ENCODE measurements at regions not wholly inside any gene's neighbourhood (a gene's known extent, or its start where the extent isn't known, plus 50 kb on each side); places are given as distances from the start of the nearest gene placed in this dataset.

GRCh38 chr3:124557-125179, 71.9 kb upstream of the CHL1 start:
- Histone ChIP-seq H2BK120ac (ENCODE audit: insufficient read depth, low read length, poor library complexity) (no peak overlapping the region), H3K4me2 (ENCODE audit: low read length) (no peak overlapping the region), H3K27me3 (ENCODE audit: insufficient read depth, low read length) (no peaks in the 10 kb centered on the region), H3K36me3 (ENCODE audit: control insufficient read depth in 1 of 2, insufficient read depth in 2 of 2, low read length in 2 of 2) (no peaks in the 10 kb centered on the region), H3K4me1 (ENCODE audit: control insufficient read depth in 1 of 2, insufficient read depth in 2 of 2, low read length in 2 of 2) (no peaks in the 10 kb centered on the region), H3K9me3 (ENCODE audit: insufficient read depth, low read depth, low read length) (no peaks in the 10 kb centered on the region), H2AK5ac (ENCODE audit: low read length) (no peak overlapping the region), H3K4me3 (ENCODE audit: low read depth, low read length) (no peak overlapping the region), H3K27ac (ENCODE audit: low read depth, low read length) (no peak overlapping the region), H2AFZ (ENCODE audit: insufficient read depth, low read length, poor library complexity) (no peak overlapping the region), H3K79me1 (ENCODE audit: low read length) (no peaks in the 10 kb centered on the region), H4K12ac (ENCODE audit: low read depth, low read length) (no peak overlapping the region), H3K79me2 (ENCODE audit: control insufficient read depth, insufficient read depth, low read length, poor library complexity) (no peaks in the 10 kb centered on the region), H3K4ac (ENCODE audit: low read depth, low read length) (no peak overlapping the region), H3K18ac (ENCODE audit: low read length) (no peak overlapping the region), H3K23ac (ENCODE audit: low read length) (no peak overlapping the region), H3K14ac (ENCODE audit: low read length) (no peak overlapping the region), H4K8ac (ENCODE audit: low read depth, low read length) (no peak overlapping the region), H2BK5ac (ENCODE audit: low read depth, low read length, poor library complexity) (no peak overlapping the region), H3K9ac (ENCODE audit: low read length) (no peak overlapping the region), H4K91ac (ENCODE audit: low read depth, low read length) (no peak overlapping the region), H2BK12ac (ENCODE audit: low read length) (no peak overlapping the region)
- no CpG with 5 or more reads among the region's 1 CpG for WGBS (ENCODE audit: extremely low coverage, insufficient coverage, insufficient read length)
- peak in 1 of 2 donors; percentile 1 for DNase-seq

DNA sequence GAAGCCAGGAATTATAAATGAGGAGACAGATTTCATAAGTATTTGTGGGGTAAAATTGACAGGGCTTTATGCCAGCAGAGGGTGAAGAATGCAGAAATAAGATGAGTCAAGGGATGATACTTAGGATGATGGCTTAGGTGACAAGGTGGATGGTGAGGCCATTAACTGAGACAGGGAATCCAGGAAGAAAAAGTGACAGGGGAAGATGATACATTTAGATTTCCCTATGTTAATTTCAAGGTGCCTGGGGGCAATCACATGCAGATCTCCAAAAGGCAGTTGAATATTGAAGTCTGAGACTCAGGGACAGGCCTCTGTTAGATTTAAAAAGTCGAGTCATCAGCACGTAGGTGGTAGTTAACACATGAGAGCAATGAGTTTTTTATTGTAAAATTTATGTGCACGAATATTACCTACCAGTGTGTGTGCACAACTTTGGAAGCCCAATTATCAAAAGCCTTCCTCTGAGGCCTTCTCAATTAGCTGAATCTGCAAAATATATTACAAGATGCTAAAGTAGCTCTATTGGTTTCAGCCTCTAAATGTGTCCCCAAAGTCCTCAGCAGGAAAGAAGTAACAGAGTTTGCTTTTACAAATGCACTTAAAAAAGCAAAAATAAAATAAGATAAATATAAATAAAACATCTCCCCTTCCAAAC, 67.9 kb upstream of the CHL1 start:
- no CpG with 5 or more reads among the region's 3 CpGs for WGBS (ENCODE audit: extremely low coverage, insufficient coverage, insufficient read length)
- Histone ChIP-seq H3K9me3 (ENCODE audit: insufficient read depth, low read depth, low read length) (no peaks in the 10 kb centered on the region), H3K27ac (ENCODE audit: low read depth, low read length) (no peak overlapping the region), H3K23ac (ENCODE audit: low read length) (no peak overlapping the region), H3K14ac (ENCODE audit: low read length) (no peak overlapping the region), H2BK120ac (ENCODE audit: insufficient read depth, low read length, poor library complexity) (no peak overlapping the region), H3K4me2 (ENCODE audit: low read length) (no peak overlapping the region), H3K79me1 (ENCODE audit: low read length) (no peaks in the 10 kb centered on the region), H2BK12ac (ENCODE audit: low read length) (no peak overlapping the region), H3K4me3 (ENCODE audit: low read depth, low read length) (no peak overlapping the region), H2BK5ac (ENCODE audit: low read depth, low read length, poor library complexity) (no peak overlapping the region), H4K8ac (ENCODE audit: low read depth, low read length) (no peak overlapping the region), H3K27me3 (ENCODE audit: insufficient read depth, low read length) (no peaks in the 10 kb centered on the region), H3K36me3 (ENCODE audit: control insufficient read depth in 1 of 2, insufficient read depth in 2 of 2, low read length in 2 of 2) (no peaks in the 10 kb centered on the region), H3K4ac (ENCODE audit: low read depth, low read length) (no peak overlapping the region), H3K9ac (ENCODE audit: low read length) (no peak overlapping the region), H2AFZ (ENCODE audit: insufficient read depth, low read length, poor library complexity) (no peak overlapping the region), H3K18ac (ENCODE audit: low read length) (no peak overlapping the region), H4K91ac (ENCODE audit: low read depth, low read length) (no peak overlapping the region), H3K79me2 (ENCODE audit: control insufficient read depth, insufficient read depth, low read length, poor library complexity) (no peaks in the 10 kb centered on the region), H3K4me1 (ENCODE audit: control insufficient read depth in 1 of 2, insufficient read depth in 2 of 2, low read length in 2 of 2) (no peaks in the 10 kb centered on the region), H2AK5ac (ENCODE audit: low read length) (no peak overlapping the region), H4K12ac (ENCODE audit: low read depth, low read length) (no peak overlapping the region)
- DNase-seq: no peak

DNA sequence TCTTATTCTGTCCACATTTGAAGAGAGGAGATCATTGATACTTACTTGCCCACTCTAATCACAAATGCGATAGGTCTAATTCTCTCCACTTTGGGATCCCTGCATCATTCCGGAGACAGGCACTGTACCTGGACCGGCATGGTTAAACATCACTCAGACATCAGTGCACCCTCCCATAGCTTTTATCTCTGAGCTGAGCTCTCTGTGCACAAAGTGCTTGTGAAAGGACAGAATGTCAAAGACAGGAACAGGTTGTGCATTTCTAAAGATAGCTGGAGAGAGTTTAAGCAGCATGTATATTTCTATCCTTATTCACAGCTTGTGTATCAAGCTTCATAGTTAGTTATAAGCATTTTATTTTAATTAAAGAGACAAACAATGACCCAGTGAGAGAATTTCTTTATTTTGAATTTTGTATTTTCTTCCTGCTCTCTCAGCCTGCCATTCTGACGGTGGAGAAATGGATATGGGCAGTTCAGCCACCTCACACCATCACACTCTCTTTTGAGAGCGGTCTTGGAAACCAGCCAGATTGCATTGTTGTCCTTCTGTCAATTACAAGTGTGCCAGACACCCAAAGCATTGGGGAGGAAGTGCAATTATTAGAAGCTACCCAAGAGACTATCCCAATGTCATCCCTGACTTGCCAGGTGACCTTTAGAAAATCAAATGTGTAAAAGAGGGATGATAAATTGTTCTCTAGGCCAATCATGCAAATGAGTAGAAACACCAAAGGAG, 65.2 kb upstream of the CHL1 start:
- Histone ChIP-seq H3K9me3 (ENCODE audit: insufficient read depth, low read depth, low read length) (no peaks in the 10 kb centered on the region), H3K23ac (ENCODE audit: low read length) (no peak overlapping the region), H2AFZ (ENCODE audit: insufficient read depth, low read length, poor library complexity) (no peak overlapping the region), H3K79me2 (ENCODE audit: control insufficient read depth, insufficient read depth, low read length, poor library complexity) (no peaks in the 10 kb centered on the region), H4K8ac (ENCODE audit: low read depth, low read length) (no peak overlapping the region), H3K4ac (ENCODE audit: low read depth, low read length) (no peak overlapping the region), H3K4me3 (ENCODE audit: low read depth, low read length) (no peak overlapping the region), H3K27ac (ENCODE audit: low read depth, low read length) (no peak overlapping the region), H3K18ac (ENCODE audit: low read length) (no peak overlapping the region), H2BK5ac (ENCODE audit: low read depth, low read length, poor library complexity) (no peak overlapping the region), H3K9ac (ENCODE audit: low read length) (no peak overlapping the region), H4K91ac (ENCODE audit: low read depth, low read length) (no peak overlapping the region), H3K4me1 (ENCODE audit: control insufficient read depth in 1 of 2, insufficient read depth in 2 of 2, low read length in 2 of 2) (no peaks in the 10 kb centered on the region), H2BK120ac (ENCODE audit: insufficient read depth, low read length, poor library complexity) (no peak overlapping the region), H3K14ac (ENCODE audit: low read length) (no peak overlapping the region), H3K36me3 (ENCODE audit: control insufficient read depth in 1 of 2, insufficient read depth in 2 of 2, low read length in 2 of 2) (no peaks in the 10 kb centered on the region), H3K79me1 (ENCODE audit: low read length) (no peaks in the 10 kb centered on the region), H2AK5ac (ENCODE audit: low read length) (no peak overlapping the region), H4K12ac (ENCODE audit: low read depth, low read length) (no peak overlapping the region), H2BK12ac (ENCODE audit: low read length) (no peak overlapping the region), H3K4me2 (ENCODE audit: low read length) (no peak overlapping the region), H3K27me3 (ENCODE audit: insufficient read depth, low read length) (no peaks in the 10 kb centered on the region)
- DNase-seq: no peak
- no CpG with 5 or more reads among the region's 5 CpGs for WGBS (ENCODE audit: extremely low coverage, insufficient coverage, insufficient read length)

- DNase-seq: no peak
- H3K79me2 ChIP-seq (ENCODE audit: control insufficient read depth, insufficient read depth, low read length, poor library complexity): no peaks in the 10 kb centered on the region
- no peak overlapping the region for H2BK5ac ChIP-seq (ENCODE audit: low read depth, low read length, poor library complexity)
- H4K91ac ChIP-seq (ENCODE audit: low read depth, low read length): no peak overlapping the region
- H3K36me3 ChIP-seq (ENCODE audit: control insufficient read depth in 1 of 2, insufficient read depth in 2 of 2, low read length in 2 of 2): no peaks in the 10 kb centered on the region
- H3K18ac ChIP-seq (ENCODE audit: low read length): no peak overlapping the region
- H3K4me2 ChIP-seq (ENCODE audit: low read length): no peak overlapping the region
- H2BK120ac ChIP-seq (ENCODE audit: insufficient read depth, low read length, poor library complexity): no peak overlapping the region
- H2AFZ ChIP-seq (ENCODE audit: insufficient read depth, low read length, poor library complexity): no peak overlapping the region
- H4K8ac ChIP-seq (ENCODE audit: low read depth, low read length): no peak overlapping the region
- no peak overlapping the region for H3K14ac ChIP-seq (ENCODE audit: low read length)
- no peak overlapping the region for H4K12ac ChIP-seq (ENCODE audit: low read depth, low read length)
- H3K4ac ChIP-seq (ENCODE audit: low read depth, low read length): no peak overlapping the region
- no peaks in the 10 kb centered on the region for H3K9me3 ChIP-seq (ENCODE audit: insufficient read depth, low read depth, low read length)
- H3K9ac ChIP-seq (ENCODE audit: low read length): no peak overlapping the region
- H3K27me3 ChIP-seq (ENCODE audit: insufficient read depth, low read length): no peaks in the 10 kb centered on the region
- H3K4me3 ChIP-seq (ENCODE audit: low read depth, low read length): no peak overlapping the region
- no peaks in the 10 kb centered on the region for H3K79me1 ChIP-seq (ENCODE audit: low read length)
- H3K23ac ChIP-seq (ENCODE audit: low read length): no peak overlapping the region
- no peak overlapping the region for H2BK12ac ChIP-seq (ENCODE audit: low read length)
- H2AK5ac ChIP-seq (ENCODE audit: low read length): no peak overlapping the region
- no peak overlapping the region for H3K27ac ChIP-seq (ENCODE audit: low read depth, low read length)
- no peaks in the 10 kb centered on the region for H3K4me1 ChIP-seq (ENCODE audit: control insufficient read depth in 1 of 2, insufficient read depth in 2 of 2, low read length in 2 of 2)
Measured at GRCh38 chr3:132378-132777, 64.2 kb upstream of the CHL1 start.
